Activated T-cell treated with anti-CD3 and anti-CD28 coated beads for 24 hours (primary cell): ENCODE measurements at regions not wholly inside any gene's neighbourhood (a gene's known extent, or its start where the extent isn't known, plus 50 kb on each side); places are given as distances from the start of the nearest gene placed in this dataset.
"Not testable (repeated sequence)": the region's sequence is repeated elsewhere in the genome, so short reads cannot be mapped to it uniquely, and the experiment has no call there.

Experiments used
- DNase-seq: peaks from one replicate; pipeline ENCODE4 v3.0.0-alpha.2; 2020; ENCODE audit warnings: low read depth

DNA sequence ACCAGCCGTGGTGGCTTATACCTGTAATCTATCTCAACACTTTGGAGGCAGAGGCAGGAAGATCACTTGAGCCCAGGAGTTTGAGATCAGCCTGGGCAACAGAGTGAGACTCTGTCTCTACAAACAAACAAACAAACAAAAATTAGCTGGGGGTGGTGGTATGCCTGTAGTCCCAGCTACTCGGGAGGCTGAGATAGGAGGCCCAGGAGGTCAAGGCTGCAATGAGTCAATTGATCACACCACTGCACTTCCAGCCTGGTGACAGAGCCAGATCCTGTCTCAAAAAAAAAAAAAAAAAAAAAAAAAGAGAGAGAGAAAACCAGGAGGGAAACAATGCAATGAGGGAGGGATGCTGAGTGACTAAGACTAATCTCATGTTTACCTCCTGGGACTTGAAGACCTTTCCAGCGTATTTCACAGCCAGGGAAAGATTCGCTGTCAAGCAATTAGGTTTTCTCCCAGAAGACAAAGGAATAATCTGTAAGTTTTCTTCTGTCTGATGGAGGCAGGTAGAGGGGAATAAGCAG, 51.1 kb upstream of the MIER3 start:
- DNase-seq = no peak

DNA sequence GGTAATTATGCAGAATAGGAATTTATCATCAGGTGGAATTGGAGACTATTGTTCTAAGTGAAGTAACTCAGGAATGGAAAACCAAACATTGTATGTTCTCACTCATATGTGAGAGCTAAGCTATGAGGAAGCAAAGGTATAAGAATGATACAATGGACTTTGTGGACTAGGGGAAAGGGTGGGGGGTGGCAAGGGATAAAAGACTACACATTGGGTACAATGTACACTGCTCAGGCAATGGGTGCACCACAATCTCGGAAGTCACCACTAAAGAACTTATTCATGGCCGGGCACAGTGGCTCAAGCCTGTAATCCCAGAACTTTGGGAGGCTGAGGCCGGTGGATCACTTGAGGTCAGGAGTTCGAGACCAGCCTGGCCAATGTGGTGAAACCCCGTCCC, 51.6 kb upstream of the MIER3 start:
- DNase-seq = not testable (repeated sequence)

GRCh38 chr5:57004800-57005199, 52.9 kb upstream of the MIER3 start:
- DNase-seq = no peak

GRCh38 chr5:57007344-57007743, 55.4 kb upstream of the MIER3 start:
- DNase-seq = no peak

GRCh38 chr5:57009811-57010210, 57.9 kb upstream of the MIER3 start:
- no peak for DNase-seq

DNA sequence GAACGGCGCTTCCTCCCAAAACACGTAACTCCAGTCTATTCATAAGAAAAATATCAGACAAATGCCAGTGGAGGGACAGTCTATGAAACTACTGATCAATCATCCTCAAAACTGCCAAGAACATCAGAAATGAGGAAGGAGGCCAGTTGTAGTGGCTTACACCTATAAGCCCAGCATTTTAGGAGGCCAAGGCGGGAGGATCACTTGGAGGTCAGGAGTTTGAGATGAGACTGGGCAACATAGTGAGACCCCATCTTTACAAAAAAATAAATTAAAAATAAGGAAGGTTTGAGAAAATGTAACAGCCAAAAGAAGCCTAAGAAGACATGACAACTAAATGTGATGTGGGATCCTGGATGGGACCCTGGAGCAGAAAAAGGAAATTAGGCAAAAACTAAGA, 58.9 kb upstream of the MIER3 start:
- DNase-seq = no peak

- DNase-seq = no peak
Measured at GRCh38 chr5:57012511-57012910, 60.6 kb upstream of the MIER3 start.

GRCh38 chr5:57025961-57026360, 74.0 kb upstream of the MIER3 start:
- no peak for DNase-seq

GRCh38 chr5:57028161-57028560, 76.2 kb upstream of the MIER3 start:
- DNase-seq = no peak

DNA sequence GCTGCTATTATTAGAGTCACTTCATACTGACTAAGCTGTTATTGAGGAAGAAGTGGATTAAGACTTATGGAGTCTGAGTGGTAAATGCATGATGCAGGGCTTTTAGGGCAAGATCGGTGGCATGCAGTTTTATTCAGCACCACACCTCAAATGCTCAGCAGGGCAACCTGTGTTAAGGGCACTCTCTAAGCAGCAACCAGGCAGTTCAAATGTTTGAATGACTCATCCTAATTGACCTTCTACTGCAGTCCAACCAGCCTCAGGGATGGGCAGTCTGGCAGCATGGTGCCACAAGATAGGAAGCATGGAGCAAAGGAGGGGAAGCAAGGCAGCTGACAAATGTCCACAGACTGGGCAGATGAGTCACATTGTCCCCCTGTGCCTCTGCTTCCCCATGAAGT, 80.2 kb upstream of the MIER3 start:
- DNase-seq = no peak

- no peak for DNase-seq
Measured at GRCh38 chr5:57033103-57033502, 81.2 kb upstream of the MIER3 start.

DNA sequence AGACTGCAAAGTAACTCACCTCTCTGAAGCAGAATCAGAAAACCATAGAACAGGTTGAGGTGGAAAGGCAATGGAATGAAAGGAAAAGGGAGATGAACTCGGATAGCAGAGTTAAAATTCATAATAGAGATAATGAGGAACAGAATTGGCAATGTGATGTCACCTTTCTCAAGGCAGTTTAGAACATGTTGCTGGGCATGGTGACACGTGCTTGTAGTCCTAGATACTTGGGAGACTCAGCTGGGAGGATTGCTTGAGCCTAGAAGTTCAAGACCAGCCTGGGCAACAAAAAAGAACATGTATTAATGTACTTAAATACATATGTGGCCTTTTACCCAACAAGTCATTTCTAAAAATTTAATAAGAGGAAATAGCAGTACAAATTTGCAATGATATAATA, 81.6 kb upstream of the MIER3 start:
- no peak for DNase-seq

GRCh38 chr5:57034201-57034916, 82.4 kb upstream of the MIER3 start:
- no peak for DNase-seq

- DNase-seq = no peak
Measured at GRCh38 chr5:57035955-57036354, 84.0 kb upstream of the MIER3 start.

DNA sequence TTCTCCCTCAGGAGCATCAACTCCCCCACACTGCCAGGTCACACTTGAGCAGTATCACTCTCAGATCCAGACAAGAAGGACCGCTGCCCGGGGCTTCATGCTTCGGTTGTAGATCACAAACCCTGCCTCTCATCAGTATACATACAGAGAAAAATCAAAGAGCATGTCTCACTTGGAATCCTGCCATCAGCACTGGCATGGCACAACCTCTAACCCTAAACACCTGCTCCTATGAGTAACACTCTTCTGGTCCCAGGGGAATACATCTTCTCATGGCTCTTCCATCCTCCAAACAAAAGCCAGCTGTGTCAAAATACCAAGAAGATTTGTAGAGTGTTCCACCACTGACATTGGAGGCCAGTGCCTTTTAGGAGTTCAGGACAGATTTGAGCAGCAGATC, 84.8 kb upstream of the MIER3 start:
- no peak for DNase-seq

- no peak for DNase-seq
Measured at GRCh38 chr5:57037355-57037754, 85.4 kb upstream of the MIER3 start.

- DNase-seq = no peak
Measured at GRCh38 chr5:57041570-57041969, 89.6 kb upstream of the MIER3 start.

- DNase-seq = no peak
Measured at GRCh38 chr5:57042524-57042931, 90.6 kb upstream of the MIER3 start.

DNA sequence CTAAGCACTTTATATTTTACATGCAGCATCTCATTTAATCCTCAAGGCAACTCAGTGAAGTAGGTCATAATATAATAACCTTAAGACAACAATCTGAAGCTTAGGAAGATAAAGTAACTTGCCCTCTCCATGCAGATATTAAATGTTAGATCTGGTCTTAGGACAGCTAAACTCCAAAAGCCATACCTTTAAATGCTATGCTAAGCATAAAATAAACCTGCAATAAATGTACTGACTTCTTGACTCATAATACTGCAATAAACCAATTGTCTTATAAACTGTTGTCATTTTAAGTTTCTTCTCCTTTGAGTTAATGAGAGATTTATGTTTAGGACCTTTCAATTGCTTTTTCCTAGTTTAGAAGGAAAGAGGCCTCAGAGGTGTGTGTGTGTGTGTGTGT, 102.2 kb upstream of the MIER3 start:
- DNase-seq = no peak

DNA sequence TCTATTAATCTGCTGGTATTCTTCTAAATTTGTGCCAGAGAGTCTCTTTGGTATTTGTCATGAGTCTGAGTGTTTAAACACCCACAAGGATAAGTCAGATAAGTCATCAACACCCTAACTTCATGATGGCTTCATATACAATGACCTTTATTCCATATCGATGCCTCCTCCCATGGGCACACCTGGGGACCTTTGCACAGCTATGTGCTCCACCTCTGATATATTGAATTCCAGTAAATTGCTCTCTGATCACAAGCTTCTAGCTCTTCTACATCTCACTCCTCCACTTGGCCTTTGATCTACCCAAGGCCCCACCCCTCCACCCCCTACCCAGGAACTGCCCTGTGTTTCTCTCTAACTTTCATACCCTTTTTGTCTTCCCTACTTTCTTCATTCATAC, 102.7 kb upstream of the MIER3 start:
- DNase-seq = no peak

- no peak for DNase-seq
Measured at GRCh38 chr5:57055731-57056130, 103.8 kb upstream of the MIER3 start.

DNA sequence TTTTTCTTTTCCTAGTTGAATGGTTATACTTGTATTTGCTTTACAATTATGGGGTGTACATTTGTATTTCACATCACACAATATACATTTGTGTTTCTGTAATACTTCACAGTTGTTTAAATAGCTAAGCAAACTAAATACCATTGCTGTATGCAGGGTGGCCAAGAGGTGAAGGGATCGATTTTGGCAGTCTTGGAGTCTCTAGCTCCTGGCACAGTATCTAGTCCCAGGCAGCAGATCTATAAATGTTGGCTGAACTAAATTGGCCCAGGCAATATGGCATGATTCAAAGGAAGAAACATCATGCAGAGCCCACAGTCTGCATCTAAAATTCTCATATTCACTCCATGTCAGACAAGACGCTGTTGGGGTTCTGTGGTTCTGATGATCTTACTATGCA, 110.1 kb upstream of the GPBP1 start:
- no peak for DNase-seq

DNA sequence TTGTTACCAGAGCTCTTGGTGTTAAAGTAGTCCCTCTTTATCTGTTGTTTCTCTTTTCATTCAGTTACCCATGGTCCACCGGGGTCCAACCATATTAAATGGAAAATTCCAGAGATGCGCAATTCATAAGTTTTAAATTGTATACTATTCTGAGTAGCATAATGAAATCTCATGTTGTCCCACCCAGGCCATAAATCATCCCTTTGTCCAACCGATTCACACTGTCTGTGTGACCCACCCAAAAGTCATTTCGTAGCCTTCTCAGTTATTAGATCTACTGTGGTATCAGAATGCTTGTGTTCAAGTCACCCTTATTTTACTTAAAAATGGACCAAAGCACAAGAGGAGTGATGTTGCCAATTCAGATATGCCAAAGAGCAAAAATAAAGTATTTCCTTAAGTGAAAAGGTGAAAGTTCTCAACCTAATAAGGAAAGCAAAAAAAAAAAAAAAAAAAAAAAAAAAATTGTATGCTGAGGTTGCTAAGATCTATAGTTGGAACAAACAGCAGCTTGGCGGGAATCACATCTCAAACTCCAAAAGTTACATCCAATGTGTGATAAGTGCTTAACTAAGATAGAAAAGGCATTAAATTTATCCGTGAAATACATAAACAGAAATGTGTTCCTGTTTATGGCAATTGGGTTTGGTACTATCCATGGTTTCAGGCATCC, 106.8 kb upstream of the GPBP1 start:
- no peak for DNase-seq

- DNase-seq = no peak
Measured at GRCh38 chr5:57067597-57067924, 106.3 kb upstream of the GPBP1 start.
